ENCODE measurements at regions not wholly inside any gene's neighbourhood (a gene's known extent, or its start where the extent isn't known, plus 50 kb on each side); places are given as distances from the start of the nearest gene placed in this dataset.
A peak's percentile ranks its signal among the peaks of the same experiment; 100 is the strongest.

DNA sequence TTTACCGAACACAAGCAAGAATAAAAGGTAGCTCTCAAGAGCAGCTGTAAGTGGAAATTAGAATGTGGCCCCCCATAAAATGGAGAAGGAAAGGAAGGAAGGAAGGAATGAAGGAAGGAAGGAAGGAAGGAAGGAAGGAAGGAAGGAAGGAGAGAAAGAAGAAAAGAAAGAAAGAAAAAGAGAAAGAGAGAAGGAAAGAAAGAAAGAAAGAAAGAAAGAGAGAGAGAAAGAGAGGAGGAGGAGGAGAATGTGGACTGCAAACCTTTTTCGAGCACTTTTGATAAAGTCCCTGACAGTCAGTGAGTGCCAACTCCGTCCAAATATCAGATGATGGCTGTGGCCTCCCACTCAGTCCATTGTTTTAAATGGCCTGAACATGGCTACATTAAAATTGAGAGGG is 53.8 kb upstream of the SNX2 start:
- no peak for DNase-seq (ENCODE audit: low read depth)
- no peak overlapping the region for H3K4me3 ChIP-seq (ENCODE audit: control insufficient read depth, low read depth, low read length)
- TF ChIP-seq, protein P1, sequence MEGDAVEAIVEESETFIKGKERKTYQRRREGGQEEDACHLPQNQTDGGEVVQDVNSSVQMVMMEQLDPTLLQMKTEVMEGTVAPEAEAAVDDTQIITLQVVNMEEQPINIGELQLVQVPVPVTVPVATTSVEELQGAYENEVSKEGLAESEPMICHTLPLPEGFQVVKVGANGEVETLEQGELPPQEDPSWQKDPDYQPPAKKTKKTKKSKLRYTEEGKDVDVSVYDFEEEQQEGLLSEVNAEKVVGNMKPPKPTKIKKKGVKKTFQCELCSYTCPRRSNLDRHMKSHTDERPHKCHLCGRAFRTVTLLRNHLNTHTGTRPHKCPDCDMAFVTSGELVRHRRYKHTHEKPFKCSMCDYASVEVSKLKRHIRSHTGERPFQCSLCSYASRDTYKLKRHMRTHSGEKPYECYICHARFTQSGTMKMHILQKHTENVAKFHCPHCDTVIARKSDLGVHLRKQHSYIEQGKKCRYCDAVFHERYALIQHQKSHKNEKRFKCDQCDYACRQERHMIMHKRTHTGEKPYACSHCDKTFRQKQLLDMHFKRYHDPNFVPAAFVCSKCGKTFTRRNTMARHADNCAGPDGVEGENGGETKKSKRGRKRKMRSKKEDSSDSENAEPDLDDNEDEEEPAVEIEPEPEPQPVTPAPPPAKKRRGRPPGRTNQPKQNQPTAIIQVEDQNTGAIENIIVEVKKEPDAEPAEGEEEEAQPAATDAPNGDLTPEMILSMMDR (conservative IDR thresholded peaks at IDR 0.05; ENCODE audit: control insufficient read depth, insufficient read depth, low read depth, low read length): no peak

DNA sequence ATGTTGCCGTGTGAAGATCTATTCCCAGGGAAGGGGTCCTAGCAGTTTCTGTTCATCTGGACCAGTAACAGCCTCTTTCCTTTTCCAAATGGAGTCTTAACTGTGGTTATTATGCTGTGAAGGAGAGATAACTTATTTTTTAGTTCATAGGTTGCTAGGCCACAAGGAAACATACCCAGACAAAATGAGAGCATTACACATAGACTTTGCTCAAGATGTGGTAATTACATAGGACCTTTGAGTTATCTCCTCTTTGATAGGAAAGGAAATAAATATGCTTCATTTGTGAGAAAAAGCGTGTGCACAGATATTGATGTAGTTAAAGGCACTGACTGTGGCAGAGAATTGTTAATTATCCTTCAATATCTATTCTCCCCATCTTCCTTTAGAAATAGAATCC is 52.5 kb upstream of the SNX2 start:
- no peak overlapping the region for H3K4me3 ChIP-seq (ENCODE audit: control insufficient read depth, low read depth, low read length)
- TF ChIP-seq, protein P1 (conservative IDR thresholded peaks at IDR 0.05; ENCODE audit: control insufficient read depth, insufficient read depth, low read depth, low read length): no peak
- no peak for DNase-seq (ENCODE audit: low read depth)

DNA sequence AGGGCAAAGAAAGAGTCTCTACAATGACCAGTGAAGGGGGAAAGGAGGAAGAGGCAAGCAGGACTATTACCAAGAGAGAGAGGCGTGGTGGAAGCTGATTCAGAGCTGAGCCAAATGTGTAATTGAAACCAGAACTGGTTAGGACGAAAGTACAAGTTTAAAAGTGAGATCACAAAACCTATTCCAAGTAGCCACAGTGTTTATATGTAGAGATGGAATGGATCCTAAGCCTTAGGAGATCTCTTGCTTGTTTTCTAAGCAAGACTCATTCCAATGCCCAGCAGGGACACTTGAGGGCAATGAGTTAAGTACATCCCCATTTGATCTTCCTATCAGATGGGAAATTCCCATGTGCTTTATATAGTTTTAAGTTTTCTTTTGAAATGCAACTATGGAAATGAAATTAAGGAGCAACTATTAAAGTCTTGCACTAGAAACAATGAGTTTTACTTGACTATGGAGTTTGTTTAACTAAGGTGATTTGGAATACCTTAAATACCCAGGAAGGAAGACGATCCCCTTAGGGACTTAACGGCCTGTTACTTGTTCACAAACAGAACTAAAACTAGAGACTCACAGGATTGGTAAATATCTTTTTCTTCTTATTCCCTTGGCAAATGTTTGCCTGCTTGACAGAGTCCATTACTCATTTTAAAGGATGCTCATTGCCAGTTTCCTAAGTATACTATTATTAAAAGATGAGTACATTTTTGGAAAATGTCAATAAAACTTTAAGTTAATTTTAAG is 51.1 kb upstream of the SNX2 start:
- TF ChIP-seq, protein P1 (conservative IDR thresholded peaks at IDR 0.05; ENCODE audit: control insufficient read depth, insufficient read depth, low read depth, low read length): no peak
- peak; percentile 94 for DNase-seq (ENCODE audit: low read depth)
- no peak overlapping the region for H3K4me3 ChIP-seq (ENCODE audit: control insufficient read depth, low read depth, low read length)

Data from fibroblast of mammary gland (primary cell).